GM19467 (cell line): ENCODE measurements at regions not wholly inside any gene's neighbourhood (a gene's known extent, or its start where the extent isn't known, plus 50 kb on each side); places are given as distances from the start of the nearest gene placed in this dataset.
"Not testable (repeated sequence)": the region's sequence is repeated elsewhere in the genome, so short reads cannot be mapped to it uniquely, and the experiment has no call there.

ENCODE experiments used
- ATAC-seq: cut with Tn5 transposase; IDR thresholded peaks from one replicate; pipeline ENCODE4 v1.9.1; 2021; ENCODE audit warnings: mild to moderate bottlenecking, moderate library complexity; ENCODE audit not compliant: unreplicated experiment

DNA sequence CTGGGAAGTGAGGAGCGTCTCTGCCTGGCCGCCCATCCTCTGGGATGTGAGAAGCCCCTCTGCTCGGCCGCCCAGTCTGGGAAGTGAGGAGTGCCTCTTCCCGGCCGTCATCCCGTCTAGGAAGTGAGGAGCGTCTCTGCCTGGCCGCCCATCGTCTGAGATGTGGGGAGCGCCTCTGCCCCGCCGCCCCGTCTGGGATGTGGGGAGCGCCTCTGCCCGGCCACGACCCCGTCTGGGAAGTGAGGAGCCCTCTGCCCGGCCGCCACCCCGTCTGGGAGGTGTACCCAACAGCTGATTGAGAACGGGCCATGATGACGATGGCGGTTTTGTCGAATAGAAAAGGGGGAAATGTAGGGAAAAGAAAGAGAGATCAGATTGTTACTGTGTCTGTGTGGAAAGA, 173.9 kb upstream of the PRSS1 start:
- not testable (repeated sequence) for ATAC-seq

DNA sequence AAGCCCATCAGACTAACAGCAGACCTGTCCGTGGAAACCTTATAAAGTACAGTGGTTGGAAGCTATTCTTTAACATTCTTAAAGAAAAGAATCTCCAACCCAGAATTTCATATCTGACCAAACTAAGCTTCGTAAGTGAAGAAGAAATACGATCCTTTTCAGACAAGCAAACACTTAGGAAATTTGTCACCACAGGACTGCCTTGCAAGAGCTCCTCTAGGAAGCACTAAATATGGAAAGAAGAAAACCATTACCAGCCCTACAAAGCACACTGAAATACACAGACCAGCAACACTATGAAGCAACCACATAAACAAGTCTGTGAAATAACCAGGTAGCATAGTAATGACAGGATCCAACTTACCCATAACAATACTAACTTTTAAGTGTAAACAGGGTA, 177.7 kb upstream of the PRSS1 start:
- no peak for ATAC-seq

DNA sequence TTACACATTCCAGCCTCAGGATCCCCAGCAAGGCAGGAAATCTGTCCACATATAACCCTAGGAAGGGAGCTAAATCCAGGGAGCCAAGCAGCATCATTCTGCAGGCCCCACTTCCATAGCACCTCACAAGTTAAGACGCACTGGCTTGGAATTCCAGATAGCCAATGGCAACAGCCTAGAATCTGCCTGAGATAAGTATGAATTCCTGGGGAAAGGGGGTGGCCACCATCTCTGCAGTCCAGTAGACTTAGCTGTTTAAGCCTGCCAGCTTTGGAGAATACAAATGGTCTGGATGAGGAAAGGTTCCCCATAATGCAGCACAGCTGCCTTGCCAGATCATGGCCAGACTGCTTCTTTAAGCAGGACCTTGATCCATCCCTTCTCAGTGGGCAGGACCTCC, 179.4 kb upstream of the PRSS1 start:
- no peak for ATAC-seq

- no peak for ATAC-seq
Observed at GRCh38 chr7:142568435-142569097, 180.7 kb upstream of the PRSS1 start.

GRCh38 chr7:142567201-142568075, 181.8 kb upstream of the PRSS1 start:
- no peak for ATAC-seq

DNA sequence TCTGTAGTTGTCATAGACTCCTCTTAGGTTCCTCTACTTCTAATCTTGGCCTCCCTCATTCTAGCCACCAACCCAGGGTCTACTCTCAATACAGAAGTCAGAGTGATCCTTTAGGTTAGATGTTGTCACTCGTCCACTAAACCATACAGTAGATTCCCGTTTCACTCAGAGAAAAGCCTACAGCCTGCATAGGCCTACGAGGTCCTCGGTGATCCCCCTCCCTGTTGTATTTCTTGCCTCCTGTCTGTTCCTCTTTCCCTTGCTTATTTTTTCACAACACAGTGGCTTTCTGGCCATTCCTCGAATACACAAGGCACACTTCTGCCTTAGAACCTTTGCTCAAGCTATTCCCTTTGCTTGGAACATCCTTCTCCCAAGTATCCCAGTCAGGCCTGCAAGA, 183.0 kb upstream of the PRSS1 start:
- no peak for ATAC-seq

GRCh38 chr7:142564125-142564524, 185.1 kb upstream of the PRSS1 start:
- ATAC-seq, result not testable (repeated sequence)

GRCh38 chr7:142563470-142563869, 185.8 kb upstream of the PRSS1 start:
- ATAC-seq, result no peak

GRCh38 chr7:142562688-142563087, 186.6 kb upstream of the PRSS1 start:
- no peak for ATAC-seq

DNA sequence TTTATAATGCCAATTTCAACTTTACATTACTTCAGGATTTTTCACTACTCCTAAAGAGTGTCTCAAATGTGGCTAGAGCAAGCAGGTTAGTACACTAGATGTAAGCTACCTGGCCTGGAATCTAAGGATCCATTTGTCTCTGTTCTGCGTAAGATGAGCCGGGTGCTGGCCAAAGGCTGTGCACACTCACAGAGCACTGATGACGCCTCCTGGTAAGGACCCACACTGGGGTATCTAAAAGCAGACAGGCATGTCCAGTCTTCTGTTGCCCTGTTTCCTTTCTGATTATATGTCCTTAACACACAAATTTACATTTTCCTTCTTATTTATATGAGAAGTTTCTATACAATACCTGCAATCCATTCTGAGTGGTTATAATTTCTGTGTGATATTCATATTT, 187.9 kb upstream of the PRSS1 start:
- not testable (repeated sequence) for ATAC-seq

DNA sequence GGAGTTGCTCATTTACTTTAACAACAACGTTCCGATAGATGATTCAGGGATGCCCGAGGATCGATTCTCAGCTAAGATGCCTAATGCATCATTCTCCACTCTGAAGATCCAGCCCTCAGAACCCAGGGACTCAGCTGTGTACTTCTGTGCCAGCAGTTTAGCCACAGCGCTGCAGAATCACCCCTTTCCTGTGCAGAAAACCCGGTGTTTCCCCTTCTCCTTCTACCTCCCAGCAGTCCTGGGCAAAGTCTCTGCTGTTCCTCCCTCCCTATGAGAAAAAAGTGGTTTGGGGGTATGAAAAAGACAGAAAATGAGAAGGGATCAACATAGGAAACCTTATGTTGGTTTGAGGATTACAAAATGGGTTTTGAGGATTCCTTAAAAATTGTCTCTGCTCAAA, 188.5 kb upstream of the PRSS1 start:
- not testable (repeated sequence) for ATAC-seq

GRCh38 chr7:142560166-142560565, 189.1 kb upstream of the PRSS1 start:
- ATAC-seq, result no peak

DNA sequence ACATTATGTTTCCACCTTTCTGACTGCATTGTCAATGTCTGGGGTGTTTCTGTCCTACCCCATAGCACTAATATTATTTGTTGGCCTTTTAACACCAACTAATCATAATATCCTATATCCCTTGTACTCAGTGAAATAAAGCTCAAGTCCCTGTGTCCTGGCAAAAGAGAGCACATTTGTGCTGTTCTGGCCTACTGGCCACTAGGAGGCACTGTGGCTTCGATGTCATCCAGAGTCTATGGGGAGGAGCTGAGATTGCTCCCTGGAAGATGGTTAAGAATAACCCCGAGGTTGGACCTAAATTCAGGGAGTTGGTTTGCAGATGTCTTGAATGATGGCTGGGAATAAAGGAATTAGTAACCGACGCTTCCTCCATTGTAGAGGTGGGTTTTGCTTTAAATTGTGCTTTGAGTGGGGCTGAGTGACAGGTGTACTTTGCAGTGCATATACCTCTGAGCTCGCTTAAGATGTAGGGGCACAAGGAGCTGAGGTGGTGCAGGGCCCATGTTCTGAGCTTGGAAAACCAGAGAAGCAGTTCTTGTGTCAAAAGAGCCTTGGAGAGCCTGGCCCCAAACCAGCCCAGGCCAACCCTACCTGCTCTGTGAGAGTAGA, 191.2 kb upstream of the PRSS1 start:
- peak; percentile 94 for ATAC-seq

GRCh38 chr7:142556740-142557139, 192.5 kb upstream of the PRSS1 start:
- no peak for ATAC-seq

DNA sequence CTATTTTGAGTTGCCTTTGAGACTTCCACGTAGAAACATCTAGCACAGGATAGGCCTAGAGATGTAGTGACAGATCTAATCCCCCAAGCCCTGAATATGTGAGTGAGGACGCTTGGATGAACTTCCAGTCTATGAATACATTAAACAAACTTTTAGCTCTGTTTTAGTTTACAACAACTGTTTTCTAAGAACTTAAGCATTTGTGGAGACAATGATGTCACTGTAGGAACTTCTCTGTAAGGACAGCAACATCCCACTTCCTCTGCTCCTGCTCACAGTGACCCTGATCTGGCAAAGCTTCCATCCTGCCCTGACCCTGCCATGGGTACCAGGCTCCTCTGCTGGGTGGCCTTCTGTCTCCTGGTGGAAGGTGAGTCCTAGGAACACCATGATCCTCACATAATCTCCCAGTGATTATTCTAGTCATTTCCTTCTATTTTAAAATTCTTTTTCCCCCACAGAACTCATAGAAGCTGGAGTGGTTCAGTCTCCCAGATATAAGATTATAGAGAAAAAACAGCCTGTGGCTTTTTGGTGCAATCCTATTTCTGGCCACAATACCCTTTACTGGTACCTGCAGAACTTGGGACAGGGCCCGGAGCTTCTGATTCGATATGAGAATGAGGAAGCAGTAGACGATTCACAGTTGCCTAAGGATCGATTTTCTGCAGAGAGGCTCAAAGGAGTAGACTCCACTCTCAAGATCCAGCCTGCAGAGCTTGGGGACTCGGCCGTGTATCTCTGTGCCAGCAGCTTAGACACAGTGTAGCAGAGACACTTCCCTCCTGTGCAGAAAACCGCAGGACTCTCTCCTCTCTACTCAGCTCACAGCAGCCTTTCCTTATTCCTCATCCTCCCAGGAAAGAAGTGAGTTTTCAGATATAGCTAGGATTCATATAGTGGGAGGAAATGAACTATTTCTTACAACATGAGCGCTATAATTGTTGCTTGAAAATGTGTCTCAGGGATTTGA, 194.4 kb upstream of the PRSS1 start:
- no peak for ATAC-seq

DNA sequence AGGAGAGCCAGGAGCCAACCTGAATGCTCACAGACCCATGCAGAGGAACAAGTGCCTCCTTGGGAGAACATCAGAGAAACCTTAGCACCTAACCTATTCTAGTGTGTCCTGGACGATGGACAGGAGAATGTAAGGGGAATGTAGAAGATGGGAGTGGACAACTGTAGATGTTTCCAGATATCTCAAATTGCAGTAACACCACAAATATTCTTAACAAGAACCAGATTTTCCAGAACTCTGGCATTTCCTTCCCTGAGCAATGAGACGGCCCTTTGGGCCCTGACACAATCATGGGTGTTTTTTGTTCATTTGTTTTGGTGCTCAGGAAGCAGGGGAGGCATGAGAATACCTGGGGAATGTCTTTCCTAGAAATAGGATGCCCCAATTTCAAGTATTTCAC, 196.1 kb upstream of the PRSS1 start:
- no peak for ATAC-seq

GRCh38 chr7:142548978-142549377, 200.3 kb upstream of the PRSS1 start:
- ATAC-seq, result no peak

GRCh38 chr7:142546452-142546851, 202.8 kb upstream of the PRSS1 start:
- no peak for ATAC-seq

GRCh38 chr7:142542942-142543341, 206.3 kb upstream of the PRSS1 start:
- ATAC-seq, result no peak

DNA sequence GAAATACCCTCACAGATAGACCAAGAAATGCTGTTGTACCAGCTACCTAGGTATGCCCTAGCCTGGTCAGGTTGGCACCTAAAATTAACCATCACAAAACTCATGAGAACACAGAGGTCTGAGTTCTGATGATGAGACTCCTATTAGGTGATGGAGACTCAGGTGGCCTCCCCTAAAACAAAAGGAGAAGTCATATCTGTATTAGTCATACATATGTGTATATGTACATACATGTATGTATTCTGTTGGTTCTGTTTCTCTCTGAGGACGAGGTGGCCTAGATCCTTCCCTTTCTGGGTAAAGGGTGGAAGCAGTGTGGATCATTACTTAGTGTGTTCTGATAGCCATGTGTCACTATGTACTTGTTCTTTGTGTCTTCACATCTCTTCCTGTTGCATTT, 207.2 kb upstream of the PRSS1 start:
- no peak for ATAC-seq

GRCh38 chr7:142540371-142540770, 208.9 kb upstream of the PRSS1 start:
- ATAC-seq, result no peak
